DND-41 (cell line): ENCODE measurements at regions not wholly inside any gene's neighbourhood (a gene's known extent, or its start where the extent isn't known, plus 50 kb on each side); places are given as distances from the start of the nearest gene placed in this dataset.

ENCODE experiments used
- EZH2 ChIP-seq: IDR thresholded peaks from 3 replicates; pipeline ENCODE4 v1.6.1; 2012; ENCODE audit warnings: borderline replicate concordance, low read depth, mild to moderate bottlenecking, moderate library complexity, low read length, inconsistent platforms; ENCODE audit not compliant: severe bottlenecking
- TF ChIP-seq, protein P1 (sequence below): IDR thresholded peaks from 2 replicates; pipeline ENCODE4 v1.5.1; 2012; ENCODE audit warnings: borderline replicate concordance, low read length, moderate library complexity, mild to moderate bottlenecking; ENCODE audit not compliant: poor library complexity, severe bottlenecking; ENCODE audit errors: extremely low read depth

DNA sequence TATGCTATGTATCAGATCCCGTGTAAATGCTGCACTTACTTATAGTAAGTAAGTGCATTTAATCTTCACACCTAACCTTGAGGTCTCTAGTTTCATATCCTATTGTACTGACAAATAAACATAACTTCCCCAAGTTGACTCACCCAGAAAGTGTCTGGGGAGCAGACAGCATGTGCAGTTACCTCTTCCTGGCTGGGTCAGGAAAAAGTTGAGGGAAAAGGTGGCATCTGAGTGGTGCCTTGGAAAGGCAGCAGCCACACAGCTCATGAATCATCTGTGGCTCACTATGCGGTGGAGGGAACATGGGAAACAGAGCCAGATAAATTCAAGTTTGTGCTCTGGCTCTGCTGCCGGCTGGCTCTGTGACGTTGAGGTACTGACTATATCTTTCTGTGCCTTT is 382.0 kb upstream of the DYNLRB2 start:
- TF ChIP-seq, protein P1, sequence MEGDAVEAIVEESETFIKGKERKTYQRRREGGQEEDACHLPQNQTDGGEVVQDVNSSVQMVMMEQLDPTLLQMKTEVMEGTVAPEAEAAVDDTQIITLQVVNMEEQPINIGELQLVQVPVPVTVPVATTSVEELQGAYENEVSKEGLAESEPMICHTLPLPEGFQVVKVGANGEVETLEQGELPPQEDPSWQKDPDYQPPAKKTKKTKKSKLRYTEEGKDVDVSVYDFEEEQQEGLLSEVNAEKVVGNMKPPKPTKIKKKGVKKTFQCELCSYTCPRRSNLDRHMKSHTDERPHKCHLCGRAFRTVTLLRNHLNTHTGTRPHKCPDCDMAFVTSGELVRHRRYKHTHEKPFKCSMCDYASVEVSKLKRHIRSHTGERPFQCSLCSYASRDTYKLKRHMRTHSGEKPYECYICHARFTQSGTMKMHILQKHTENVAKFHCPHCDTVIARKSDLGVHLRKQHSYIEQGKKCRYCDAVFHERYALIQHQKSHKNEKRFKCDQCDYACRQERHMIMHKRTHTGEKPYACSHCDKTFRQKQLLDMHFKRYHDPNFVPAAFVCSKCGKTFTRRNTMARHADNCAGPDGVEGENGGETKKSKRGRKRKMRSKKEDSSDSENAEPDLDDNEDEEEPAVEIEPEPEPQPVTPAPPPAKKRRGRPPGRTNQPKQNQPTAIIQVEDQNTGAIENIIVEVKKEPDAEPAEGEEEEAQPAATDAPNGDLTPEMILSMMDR: no peak
- TF ChIP-seq EZH2: no peak
